ENCODE measurements at regions not wholly inside any gene's neighbourhood (a gene's known extent, or its start where the extent isn't known, plus 50 kb on each side); places are given as distances from the start of the nearest gene placed in this dataset.
"Not testable (repeated sequence)": the region's sequence is repeated elsewhere in the genome, so short reads cannot be mapped to it uniquely, and the experiment has no call there.

DNA sequence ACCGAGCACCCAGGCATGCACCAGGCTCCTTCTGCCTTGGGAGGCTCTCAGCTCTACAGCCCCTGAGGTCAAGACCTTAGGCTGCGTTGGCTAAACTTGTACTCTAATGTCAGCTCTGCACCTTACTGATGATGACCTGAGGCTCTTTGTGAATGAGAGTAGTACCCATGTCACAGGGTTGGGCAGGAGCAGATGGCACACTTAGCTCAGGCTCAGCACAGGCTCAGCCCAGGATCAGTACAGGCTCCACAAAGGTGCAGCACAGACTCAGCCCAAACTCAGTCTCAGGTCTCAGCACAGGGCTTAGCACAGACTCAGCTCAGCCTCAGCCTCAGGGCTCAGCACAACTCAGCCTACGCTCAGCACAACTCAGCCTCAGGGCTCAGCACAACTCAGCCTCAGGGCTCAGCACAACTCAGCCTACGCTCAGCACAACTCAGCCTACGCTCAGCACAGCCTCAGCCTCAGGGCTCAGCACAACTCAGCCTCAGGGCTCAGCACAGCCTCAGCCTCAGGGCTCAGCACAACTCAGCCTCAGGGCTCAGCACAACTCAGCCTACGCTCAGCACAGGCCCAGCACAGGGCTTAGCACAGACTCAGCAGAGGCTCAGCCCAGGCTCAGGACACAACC, 128.1 kb downstream of the LIMS4 start:
- TF ChIP-seq, protein P1, sequence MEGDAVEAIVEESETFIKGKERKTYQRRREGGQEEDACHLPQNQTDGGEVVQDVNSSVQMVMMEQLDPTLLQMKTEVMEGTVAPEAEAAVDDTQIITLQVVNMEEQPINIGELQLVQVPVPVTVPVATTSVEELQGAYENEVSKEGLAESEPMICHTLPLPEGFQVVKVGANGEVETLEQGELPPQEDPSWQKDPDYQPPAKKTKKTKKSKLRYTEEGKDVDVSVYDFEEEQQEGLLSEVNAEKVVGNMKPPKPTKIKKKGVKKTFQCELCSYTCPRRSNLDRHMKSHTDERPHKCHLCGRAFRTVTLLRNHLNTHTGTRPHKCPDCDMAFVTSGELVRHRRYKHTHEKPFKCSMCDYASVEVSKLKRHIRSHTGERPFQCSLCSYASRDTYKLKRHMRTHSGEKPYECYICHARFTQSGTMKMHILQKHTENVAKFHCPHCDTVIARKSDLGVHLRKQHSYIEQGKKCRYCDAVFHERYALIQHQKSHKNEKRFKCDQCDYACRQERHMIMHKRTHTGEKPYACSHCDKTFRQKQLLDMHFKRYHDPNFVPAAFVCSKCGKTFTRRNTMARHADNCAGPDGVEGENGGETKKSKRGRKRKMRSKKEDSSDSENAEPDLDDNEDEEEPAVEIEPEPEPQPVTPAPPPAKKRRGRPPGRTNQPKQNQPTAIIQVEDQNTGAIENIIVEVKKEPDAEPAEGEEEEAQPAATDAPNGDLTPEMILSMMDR (IDR thresholded peaks at IDR 0.05): not testable (repeated sequence)
- TF ChIP-seq POLR2A (IDR thresholded peaks at IDR 0.05): not testable (repeated sequence)
